ENCODE measurements at regions not wholly inside any gene's neighbourhood (a gene's known extent, or its start where the extent isn't known, plus 50 kb on each side); places are given as distances from the start of the nearest gene placed in this dataset.
"Not testable (repeated sequence)": the region's sequence is repeated elsewhere in the genome, so short reads cannot be mapped to it uniquely, and the experiment has no call there.

DNA sequence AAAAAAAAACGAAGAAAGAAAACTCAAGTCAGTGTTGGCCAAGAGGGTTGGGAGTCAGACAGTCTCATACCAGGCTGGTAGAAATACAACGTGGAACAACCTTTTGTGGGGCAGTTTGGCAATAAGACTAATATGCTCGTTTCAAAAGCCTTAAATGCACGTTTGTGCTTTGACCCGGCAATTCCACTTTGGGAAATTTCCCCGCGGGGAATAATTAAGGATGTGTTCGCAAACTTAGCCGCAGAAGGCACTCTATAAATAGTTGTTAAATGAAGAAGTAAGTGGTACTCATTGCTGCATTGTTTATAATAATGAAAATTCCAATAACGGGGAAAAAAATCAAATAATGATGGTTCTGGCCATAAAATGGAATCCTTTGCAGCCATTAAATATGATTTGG lies 664.8 kb upstream of the EEF2KMT start:
- ATAC-seq (ENCODE audit: low read depth in 2 of 2) (no peak), DNase-seq (no peak)
- Mint-ChIP-seq H3K27ac (no peak overlapping the region), H3K27me3 (no peaks in the 10 kb centered on the region), H3K36me3 (no peaks in the 10 kb centered on the region), H3K9me3 (peaks cover 0 to 12% (median 5%) of the 10 kb centered on the region in 7 donors), H3K4me3 (no peak overlapping the region), H3K4me1 (no peaks in the 10 kb centered on the region)
- H3K4me1 ChIP-seq (ENCODE audit: control insufficient read depth, insufficient read depth, low read length, poor library complexity, severe bottlenecking): no peaks in the 10 kb centered on the region
- peaks cover 0 to 2% of the 10 kb centered on the region in 2 experiments for H3K9me3 ChIP-seq (ENCODE audit: control insufficient read depth in 2 of 2, low read length in 2 of 2)
- no peak overlapping the region for H3K27ac ChIP-seq (ENCODE audit: insufficient read depth, low read length, poor library complexity, severe bottlenecking)
- H3K4me3 ChIP-seq (ENCODE audit: low read depth, low read length): no peak overlapping the region
- H3K27me3 ChIP-seq (ENCODE audit: control insufficient read depth, insufficient read depth, low read length): no peaks in the 10 kb centered on the region
- no peaks in the 10 kb centered on the region for H3K36me3 ChIP-seq (ENCODE audit: control insufficient read depth, insufficient read depth, low read length)

- Histone ChIP-seq H3K9me3 (ENCODE audit: control insufficient read depth in 2 of 2, low read length in 2 of 2) (peaks cover 0 to 2% of the 10 kb centered on the region in 2 experiments), H3K4me3 (ENCODE audit: low read depth, low read length) (no peak overlapping the region), H3K27me3 (ENCODE audit: control insufficient read depth, insufficient read depth, low read length) (no peaks in the 10 kb centered on the region), H3K27ac (ENCODE audit: insufficient read depth, low read length, poor library complexity, severe bottlenecking) (no peak overlapping the region), H3K36me3 (ENCODE audit: control insufficient read depth, insufficient read depth, low read length) (no peaks in the 10 kb centered on the region), H3K4me1 (ENCODE audit: control insufficient read depth, insufficient read depth, low read length, poor library complexity, severe bottlenecking) (no peaks in the 10 kb centered on the region)
- H3K4me1 Mint-ChIP-seq: no peaks in the 10 kb centered on the region
- H3K27me3 Mint-ChIP-seq: no peaks in the 10 kb centered on the region
- peaks cover 0 to 12% (median 5%) of the 10 kb centered on the region in 7 donors for H3K9me3 Mint-ChIP-seq
- no peaks in the 10 kb centered on the region for H3K36me3 Mint-ChIP-seq
- no peak overlapping the region for H3K27ac Mint-ChIP-seq
- ATAC-seq (ENCODE audit: low read depth in 2 of 2) (no peak), DNase-seq (no peak)
- no peak overlapping the region for H3K4me3 Mint-ChIP-seq
Measured at GRCh38 chr16:5761592-5761991, 664.0 kb upstream of the EEF2KMT start.

GRCh38 chr16:5758281-5758680 lies 660.7 kb upstream of the EEF2KMT start:
- no peak overlapping the region for H3K4me3 ChIP-seq (ENCODE audit: low read depth, low read length)
- DNase-seq (no peak), ATAC-seq (ENCODE audit: low read depth in 2 of 2) (no peak)
- Mint-ChIP-seq H3K4me3 (no peak overlapping the region), H3K27me3 (no peaks in the 10 kb centered on the region), H3K9me3 (peaks cover 0 to 12% (median 2%) of the 10 kb centered on the region in 7 donors), H3K4me1 (no peaks in the 10 kb centered on the region), H3K36me3 (no peaks in the 10 kb centered on the region), H3K27ac (no peak overlapping the region)
- H3K9me3 ChIP-seq (ENCODE audit: control insufficient read depth in 2 of 2, low read length in 2 of 2): no peaks in the 10 kb centered on the region
- H3K27me3 ChIP-seq (ENCODE audit: control insufficient read depth, insufficient read depth, low read length): no peaks in the 10 kb centered on the region
- no peaks in the 10 kb centered on the region for H3K4me1 ChIP-seq (ENCODE audit: control insufficient read depth, insufficient read depth, low read length, poor library complexity, severe bottlenecking)
- no peak overlapping the region for H3K27ac ChIP-seq (ENCODE audit: insufficient read depth, low read length, poor library complexity, severe bottlenecking)
- H3K36me3 ChIP-seq (ENCODE audit: control insufficient read depth, insufficient read depth, low read length): no peaks in the 10 kb centered on the region

- Histone ChIP-seq H3K27me3 (ENCODE audit: control insufficient read depth, insufficient read depth, low read length) (no peaks in the 10 kb centered on the region), H3K4me1 (ENCODE audit: control insufficient read depth, insufficient read depth, low read length, poor library complexity, severe bottlenecking) (no peaks in the 10 kb centered on the region), H3K27ac (ENCODE audit: insufficient read depth, low read length, poor library complexity, severe bottlenecking) (no peak overlapping the region), H3K9me3 (ENCODE audit: control insufficient read depth in 2 of 2, low read length in 2 of 2) (no peaks in the 10 kb centered on the region), H3K4me3 (ENCODE audit: low read depth, low read length) (no peak overlapping the region), H3K36me3 (ENCODE audit: control insufficient read depth, insufficient read depth, low read length) (no peaks in the 10 kb centered on the region)
- H3K4me3 Mint-ChIP-seq: no peak overlapping the region
- no peaks in the 10 kb centered on the region for H3K36me3 Mint-ChIP-seq
- peaks cover 0 to 12% (median 4%) of the 10 kb centered on the region in 7 donors for H3K9me3 Mint-ChIP-seq
- ATAC-seq (ENCODE audit: low read depth in 2 of 2) (no peak), DNase-seq (no peak)
- H3K27me3 Mint-ChIP-seq: no peaks in the 10 kb centered on the region
- H3K4me1 Mint-ChIP-seq: no peaks in the 10 kb centered on the region
- no peak overlapping the region for H3K27ac Mint-ChIP-seq
Measured at GRCh38 chr16:5756969-5757368, 659.4 kb upstream of the EEF2KMT start.

GRCh38 chr16:5753381-5753780 lies 655.8 kb upstream of the EEF2KMT start:
- Mint-ChIP-seq H3K27me3 (no peaks in the 10 kb centered on the region), H3K4me1 (no peaks in the 10 kb centered on the region), H3K4me3 (no peak overlapping the region), H3K9me3 (peaks cover 0 to 12% (median 4%) of the 10 kb centered on the region in 7 donors), H3K27ac (no peak overlapping the region), H3K36me3 (no peaks in the 10 kb centered on the region)
- no peaks in the 10 kb centered on the region for H3K9me3 ChIP-seq (ENCODE audit: control insufficient read depth in 2 of 2, low read length in 2 of 2)
- no peak overlapping the region for H3K4me3 ChIP-seq (ENCODE audit: low read depth, low read length)
- ATAC-seq (ENCODE audit: low read depth in 2 of 2) (no peak), DNase-seq (no peak)
- H3K36me3 ChIP-seq (ENCODE audit: control insufficient read depth, insufficient read depth, low read length): no peaks in the 10 kb centered on the region
- no peaks in the 10 kb centered on the region for H3K27me3 ChIP-seq (ENCODE audit: control insufficient read depth, insufficient read depth, low read length)
- H3K27ac ChIP-seq (ENCODE audit: insufficient read depth, low read length, poor library complexity, severe bottlenecking): no peak overlapping the region
- no peaks in the 10 kb centered on the region for H3K4me1 ChIP-seq (ENCODE audit: control insufficient read depth, insufficient read depth, low read length, poor library complexity, severe bottlenecking)

- H3K4me3 ChIP-seq (ENCODE audit: low read depth, low read length): no peak overlapping the region
- Mint-ChIP-seq H3K4me1 (no peaks in the 10 kb centered on the region), H3K9me3 (peaks cover 0 to 8% (median 3%) of the 10 kb centered on the region in 7 donors), H3K27ac (no peak overlapping the region), H3K27me3 (no peaks in the 10 kb centered on the region), H3K4me3 (no peak overlapping the region), H3K36me3 (no peaks in the 10 kb centered on the region)
- H3K27me3 ChIP-seq (ENCODE audit: control insufficient read depth, insufficient read depth, low read length): no peaks in the 10 kb centered on the region
- no peaks in the 10 kb centered on the region for H3K9me3 ChIP-seq (ENCODE audit: control insufficient read depth in 2 of 2, low read length in 2 of 2)
- DNase-seq (no peak), ATAC-seq (ENCODE audit: low read depth in 2 of 2) (no peak)
- no peaks in the 10 kb centered on the region for H3K4me1 ChIP-seq (ENCODE audit: control insufficient read depth, insufficient read depth, low read length, poor library complexity, severe bottlenecking)
- H3K36me3 ChIP-seq (ENCODE audit: control insufficient read depth, insufficient read depth, low read length): no peaks in the 10 kb centered on the region
- H3K27ac ChIP-seq (ENCODE audit: insufficient read depth, low read length, poor library complexity, severe bottlenecking): no peak overlapping the region
Measured at GRCh38 chr16:5751216-5751615, 653.6 kb upstream of the EEF2KMT start.

DNA sequence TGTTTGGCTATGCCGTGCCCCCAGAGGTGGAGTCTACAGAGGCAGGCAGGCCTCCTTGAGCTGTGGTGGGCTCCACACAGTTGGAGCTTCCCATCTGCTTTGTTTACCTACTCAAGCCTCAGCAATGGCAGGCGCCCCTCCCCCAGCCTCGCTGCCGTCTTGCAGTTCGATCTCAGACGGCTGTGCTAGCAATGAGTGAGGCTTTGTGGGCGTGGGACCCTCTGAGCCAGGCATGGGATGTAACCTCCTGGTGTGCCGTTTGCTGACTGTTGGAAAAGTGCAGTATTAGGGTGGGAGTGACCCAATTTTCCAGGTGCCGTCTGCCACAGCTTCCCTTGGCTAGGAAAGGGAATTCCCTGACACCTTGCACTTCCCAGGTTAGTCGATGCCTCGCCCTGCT lies 652.8 kb upstream of the EEF2KMT start:
- not testable (repeated sequence) for H3K36me3 ChIP-seq (ENCODE audit: control insufficient read depth, insufficient read depth, low read length); H3K27me3 ChIP-seq (ENCODE audit: control insufficient read depth, insufficient read depth, low read length); H3K4me3 ChIP-seq (ENCODE audit: low read depth, low read length); H3K4me3 Mint-ChIP-seq; H3K36me3 Mint-ChIP-seq; H3K9me3 ChIP-seq (ENCODE audit: control insufficient read depth in 2 of 2, low read length in 2 of 2); H3K9me3 Mint-ChIP-seq; DNase-seq; H3K27ac Mint-ChIP-seq; ATAC-seq (ENCODE audit: low read depth in 2 of 2); H3K4me1 ChIP-seq (ENCODE audit: control insufficient read depth, insufficient read depth, low read length, poor library complexity, severe bottlenecking); H3K27ac ChIP-seq (ENCODE audit: insufficient read depth, low read length, poor library complexity, severe bottlenecking); H3K27me3 Mint-ChIP-seq; H3K4me1 Mint-ChIP-seq

DNA sequence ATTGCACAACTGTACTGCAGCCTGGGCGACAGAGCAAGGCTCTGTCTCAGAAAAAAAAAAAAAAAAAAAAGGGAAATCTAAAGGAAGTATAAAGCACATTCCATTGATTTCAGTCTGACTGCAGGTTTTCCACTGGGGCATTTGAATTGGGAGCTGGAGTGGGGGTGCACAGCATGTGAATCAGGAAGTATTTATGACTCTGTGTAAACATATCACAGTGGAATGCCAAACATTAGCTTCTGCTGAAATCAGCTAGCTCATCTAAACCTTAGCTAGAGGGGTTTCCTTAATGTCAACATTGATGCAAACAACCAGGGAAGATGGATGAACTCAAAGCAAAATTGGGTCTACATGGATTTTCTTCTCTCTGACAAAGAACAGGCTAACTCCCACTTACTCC lies 641.0 kb upstream of the EEF2KMT start:
- H3K4me1 Mint-ChIP-seq: peaks cover 0 to 1% (median 0%) of the 10 kb centered on the region in 4 donors
- ATAC-seq (ENCODE audit: low read depth in 2 of 2) (no peak), DNase-seq (no peak)
- no peak overlapping the region for H3K4me3 Mint-ChIP-seq
- Histone ChIP-seq H3K27me3 (ENCODE audit: control insufficient read depth, insufficient read depth, low read length) (no peaks in the 10 kb centered on the region), H3K36me3 (ENCODE audit: control insufficient read depth, insufficient read depth, low read length) (no peaks in the 10 kb centered on the region), H3K27ac (ENCODE audit: insufficient read depth, low read length, poor library complexity, severe bottlenecking) (no peak overlapping the region), H3K4me1 (ENCODE audit: control insufficient read depth, insufficient read depth, low read length, poor library complexity, severe bottlenecking) (no peaks in the 10 kb centered on the region), H3K4me3 (ENCODE audit: low read depth, low read length) (no peak overlapping the region), H3K9me3 (ENCODE audit: control insufficient read depth in 2 of 2, low read length in 2 of 2) (no peaks in the 10 kb centered on the region)
- peaks cover 0 to 7% (median 4%) of the 10 kb centered on the region in 7 donors for H3K9me3 Mint-ChIP-seq
- no peaks in the 10 kb centered on the region for H3K27me3 Mint-ChIP-seq
- H3K27ac Mint-ChIP-seq: no peak overlapping the region
- no peaks in the 10 kb centered on the region for H3K36me3 Mint-ChIP-seq
